ENCODE measurements at regions not wholly inside any gene's neighbourhood (a gene's known extent, or its start where the extent isn't known, plus 50 kb on each side); places are given as distances from the start of the nearest gene placed in this dataset.

DNA sequence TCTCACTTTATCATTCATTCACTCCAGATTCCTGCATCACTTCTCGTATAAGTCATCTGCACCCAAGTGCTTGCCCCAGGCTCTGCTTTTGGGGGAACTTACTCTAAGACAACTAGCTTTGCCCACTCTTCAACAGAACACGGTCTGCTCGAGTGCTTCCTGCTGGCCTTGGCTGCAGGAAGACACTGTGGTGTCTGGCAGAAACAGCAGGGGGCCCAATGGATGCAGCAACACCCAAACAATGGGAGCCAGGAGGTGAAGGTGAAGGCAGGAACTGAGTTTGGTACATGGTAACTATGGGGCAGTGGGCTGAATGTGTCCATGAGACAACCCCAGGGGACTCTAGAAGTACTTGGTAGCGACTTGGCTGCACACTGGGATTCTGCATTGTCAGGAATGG lies 344.0 kb downstream of the REEP3 start:
- Histone ChIP-seq H3K4me3 (ENCODE audit: low read depth, low read length, poor library complexity, severe bottlenecking) (no peak overlapping the region), H3K36me3 (ENCODE audit: insufficient read depth, low read length, poor library complexity, severe bottlenecking) (no peaks in the 10 kb centered on the region), H3K27me3 (replicated peaks; ENCODE audit: insufficient read depth, low read depth, low read length, poor library complexity) (peaks cover 10% of the 10 kb centered on the region), H3K27ac (ENCODE audit: low read depth, low read length, poor library complexity, severe bottlenecking) (no peak overlapping the region), H3K4me1 (ENCODE audit: insufficient read depth, low read length, poor library complexity, severe bottlenecking) (peaks cover 5% of the 10 kb centered on the region), H3K9me3 (ENCODE audit: low read depth, low read length, poor library complexity, severe bottlenecking) (no peaks in the 10 kb centered on the region)
- no TSS peak for BruUV-seq (replicated peaks)
- DNase-seq (ENCODE audit: low spot score), result no peak
- CTCF ChIA-PET, result no interaction called here
- intact Hi-C loops (cut with micrococcal nuclease; ENCODE audit: unreplicated experiment), result loop anchor here (5.0 kb wide), 1 partner anchor 172 kb away; no protein-coding TSS in a partner anchor
- POLR2A ChIA-PET (ENCODE audit: low non-redundant PET), result no interaction called here
- no peak for TF ChIP-seq EZH2 (IDR thresholded peaks at IDR 0.05; ENCODE audit: borderline replicate concordance, low read depth, low read length, poor library complexity, severe bottlenecking)

GRCh38 chr10:63866075-63866746 lies 345.0 kb downstream of the REEP3 start:
- Histone ChIP-seq H3K9me3 (ENCODE audit: low read depth, low read length, poor library complexity, severe bottlenecking) (no peaks in the 10 kb centered on the region), H3K4me1 (ENCODE audit: insufficient read depth, low read length, poor library complexity, severe bottlenecking) (peaks cover 5% of the 10 kb centered on the region), H3K27me3 (replicated peaks; ENCODE audit: insufficient read depth, low read depth, low read length, poor library complexity) (peaks cover 10% of the 10 kb centered on the region), H3K36me3 (ENCODE audit: insufficient read depth, low read length, poor library complexity, severe bottlenecking) (no peaks in the 10 kb centered on the region), H3K27ac (ENCODE audit: low read depth, low read length, poor library complexity, severe bottlenecking) (no peak overlapping the region), H3K4me3 (ENCODE audit: low read depth, low read length, poor library complexity, severe bottlenecking) (peak overlapping the region; percentile 18)
- POLR2A ChIA-PET (ENCODE audit: low non-redundant PET), result no interaction called here
- no TSS peak for BruUV-seq (replicated peaks)
- intact Hi-C loops (cut with micrococcal nuclease; ENCODE audit: unreplicated experiment), result loop anchor here (2.0 to 5.0 kb wide), 2 partner anchors 111 to 171 kb away; no protein-coding TSS in a partner anchor
- CTCF ChIA-PET, result interaction anchor here (0.6 to 1.9 kb wide), 7 partner anchors 29 to 699 kb away, joined by 3 to 15 read pairs (median 3); no protein-coding TSS in a partner anchor
- no peak for TF ChIP-seq EZH2 (IDR thresholded peaks at IDR 0.05; ENCODE audit: borderline replicate concordance, low read depth, low read length, poor library complexity, severe bottlenecking)
- TF ChIP-seq CTCF (conservative IDR thresholded peaks at IDR 0.05; ENCODE audit: low read depth, low read length), result peak; percentile 87
- peak; percentile 89 for DNase-seq (ENCODE audit: low spot score)

DNA sequence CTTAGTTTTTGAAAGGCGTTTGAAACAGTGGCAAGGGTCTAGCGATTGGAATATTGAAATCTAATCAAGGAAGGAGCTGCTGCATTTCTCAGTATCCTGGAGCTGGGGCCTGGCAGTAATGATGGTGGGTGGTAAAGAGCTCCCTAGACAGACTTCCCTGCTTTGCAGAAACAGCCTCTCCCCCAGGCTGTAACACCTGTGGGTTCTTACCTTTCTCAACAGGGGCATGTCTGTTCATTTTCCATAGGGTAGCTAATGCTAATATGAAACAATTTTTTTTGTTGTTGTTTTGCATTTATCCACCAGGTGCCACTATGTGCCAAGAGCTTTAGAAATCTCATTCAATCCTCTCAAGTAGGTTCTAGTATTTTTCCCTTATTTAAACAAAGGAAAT lies 345.5 kb downstream of the REEP3 start:
- ChIA-PET POLR2A (ENCODE audit: low non-redundant PET) (no interaction called here), CTCF (interaction anchor here (0.6 to 1.9 kb wide), 9 partner anchors 28 to 700 kb away, joined by 3 to 15 read pairs (median 3); no protein-coding TSS in a partner anchor)
- peak; percentile 56 for DNase-seq (ENCODE audit: low spot score)
- Histone ChIP-seq H3K9me3 (ENCODE audit: low read depth, low read length, poor library complexity, severe bottlenecking) (no peaks in the 10 kb centered on the region), H3K27ac (ENCODE audit: low read depth, low read length, poor library complexity, severe bottlenecking) (no peak overlapping the region), H3K27me3 (replicated peaks; ENCODE audit: insufficient read depth, low read depth, low read length, poor library complexity) (peaks cover 10% of the 10 kb centered on the region), H3K4me3 (ENCODE audit: low read depth, low read length, poor library complexity, severe bottlenecking) (no peak overlapping the region), H3K4me1 (ENCODE audit: insufficient read depth, low read length, poor library complexity, severe bottlenecking) (peaks cover 5% of the 10 kb centered on the region), H3K36me3 (ENCODE audit: insufficient read depth, low read length, poor library complexity, severe bottlenecking) (no peaks in the 10 kb centered on the region)
- intact Hi-C loops (cut with micrococcal nuclease; ENCODE audit: unreplicated experiment), result loop anchor here (2.0 to 5.0 kb wide), 2 partner anchors 110 to 171 kb away; no protein-coding TSS in a partner anchor
- no TSS peak for BruUV-seq (replicated peaks)
- TF ChIP-seq CTCF (conservative IDR thresholded peaks at IDR 0.05; ENCODE audit: low read depth, low read length) (peak; percentile 43), EZH2 (IDR thresholded peaks at IDR 0.05; ENCODE audit: borderline replicate concordance, low read depth, low read length, poor library complexity, severe bottlenecking) (no peak)

All from A673 (cell line).